NCI-H2171 treated with DMSO at 0.1 percent for 48 hours (cell line): ENCODE measurements at regions not wholly inside any gene's neighbourhood (a gene's known extent, or its start where the extent isn't known, plus 50 kb on each side); places are given as distances from the start of the nearest gene placed in this dataset.
"Not testable (repeated sequence)": the region's sequence is repeated elsewhere in the genome, so short reads cannot be mapped to it uniquely, and the experiment has no call there.

ENCODE experiments used
- DNase-seq: peaks from one replicate; lab custom pipeline; 2025; lab: John Stamatoyannopoulos, UW

GRCh38 chr12:85425926-85426325, 145.9 kb downstream of the ALX1 start:
- DNase-seq: no peak

- DNase-seq: not testable (repeated sequence)
Observed at GRCh38 chr12:85433148-85433547, 153.1 kb downstream of the ALX1 start.

GRCh38 chr12:85440271-85440670, 160.3 kb downstream of the ALX1 start:
- DNase-seq: no peak

- DNase-seq: no peak
Observed at GRCh38 chr12:85441025-85441424, 161.0 kb downstream of the ALX1 start.

GRCh38 chr12:85441741-85442140, 161.7 kb downstream of the ALX1 start:
- DNase-seq: no peak

- no peak for DNase-seq
Observed at GRCh38 chr12:85445060-85445938, 165.3 kb downstream of the ALX1 start.

GRCh38 chr12:85448031-85448430, 168.0 kb downstream of the ALX1 start:
- no peak for DNase-seq

- DNase-seq: peak; percentile 14
Observed at GRCh38 chr12:85448548-85449139, 168.6 kb downstream of the ALX1 start.

- DNase-seq: no peak
Observed at GRCh38 chr12:85457016-85457415, 177.0 kb downstream of the ALX1 start.

- no peak for DNase-seq
Observed at GRCh38 chr12:85461127-85461526, 181.1 kb downstream of the ALX1 start.

GRCh38 chr12:85462888-85463287, 182.9 kb downstream of the ALX1 start:
- DNase-seq: no peak

GRCh38 chr12:85466890-85467289, 186.9 kb downstream of the ALX1 start:
- DNase-seq: no peak

GRCh38 chr12:85468356-85469157, 188.5 kb downstream of the ALX1 start:
- peak; percentile 8 for DNase-seq

GRCh38 chr12:85469158-85470086, 189.4 kb downstream of the ALX1 start:
- DNase-seq: not testable (repeated sequence)

- DNase-seq: not testable (repeated sequence)
Observed at GRCh38 chr12:85475277-85475676, 195.3 kb downstream of the ALX1 start.

GRCh38 chr12:85476756-85477155, 196.7 kb downstream of the ALX1 start:
- no peak for DNase-seq

GRCh38 chr12:85484387-85484786, 204.4 kb downstream of the ALX1 start:
- DNase-seq: no peak

- DNase-seq: peak; percentile 11
Observed at GRCh38 chr12:85489194-85489593, 209.2 kb downstream of the ALX1 start.

GRCh38 chr12:85504164-85504563, 224.1 kb downstream of the ALX1 start:
- no peak for DNase-seq

GRCh38 chr12:85504624-85505023, 224.6 kb downstream of the ALX1 start:
- DNase-seq: no peak

GRCh38 chr12:85507456-85507855, 227.4 kb downstream of the ALX1 start:
- DNase-seq: no peak
